GM19468 (cell line): ENCODE measurements at regions not wholly inside any gene's neighbourhood (a gene's known extent, or its start where the extent isn't known, plus 50 kb on each side); places are given as distances from the start of the nearest gene placed in this dataset.
"Not testable (repeated sequence)": the region's sequence is repeated elsewhere in the genome, so short reads cannot be mapped to it uniquely, and the experiment has no call there.

Source experiments
- ATAC-seq: cut with Tn5 transposase; IDR thresholded peaks from one replicate; pipeline ENCODE4 v1.9.1; 2021; ENCODE audit warnings: mild to moderate bottlenecking, moderate library complexity, moderate number of reproducible peaks; ENCODE audit not compliant: unreplicated experiment; ENCODE audit errors: extremely low read depth

GRCh38 chr5:108543486-108543885, 161.6 kb upstream of the FBXL17 start:
- no peak for ATAC-seq

- no peak for ATAC-seq
Measured at GRCh38 chr5:108541836-108542235, 159.9 kb upstream of the FBXL17 start.

GRCh38 chr5:108536321-108536720, 154.4 kb upstream of the FBXL17 start:
- ATAC-seq = no peak

- not testable (repeated sequence) for ATAC-seq
Measured at GRCh38 chr5:108532129-108532445, 150.2 kb upstream of the FBXL17 start.

GRCh38 chr5:108531367-108532128, 149.7 kb upstream of the FBXL17 start:
- ATAC-seq = no peak

- ATAC-seq = no peak
Measured at GRCh38 chr5:108530706-108531105, 148.8 kb upstream of the FBXL17 start.

GRCh38 chr5:108529381-108529780, 147.5 kb upstream of the FBXL17 start:
- no peak for ATAC-seq

GRCh38 chr5:108528655-108529054, 146.8 kb upstream of the FBXL17 start:
- no peak for ATAC-seq

GRCh38 chr5:108524564-108524963, 142.7 kb upstream of the FBXL17 start:
- ATAC-seq = no peak

- no peak for ATAC-seq
Measured at GRCh38 chr5:108523360-108523759, 141.5 kb upstream of the FBXL17 start.

GRCh38 chr5:108521841-108522506, 140.1 kb upstream of the FBXL17 start:
- no peak for ATAC-seq

GRCh38 chr5:108521011-108521700, 139.3 kb upstream of the FBXL17 start:
- ATAC-seq = peak; percentile 88

GRCh38 chr5:108516785-108517184, 134.9 kb upstream of the FBXL17 start:
- no peak for ATAC-seq

- no peak for ATAC-seq
Measured at GRCh38 chr5:108515517-108516105, 133.7 kb upstream of the FBXL17 start.

- no peak for ATAC-seq
Measured at GRCh38 chr5:108508979-108509378, 127.1 kb upstream of the FBXL17 start.

GRCh38 chr5:108507631-108508030, 125.7 kb upstream of the FBXL17 start:
- no peak for ATAC-seq

GRCh38 chr5:108505608-108506007, 123.7 kb upstream of the FBXL17 start:
- ATAC-seq = no peak

- no peak for ATAC-seq
Measured at GRCh38 chr5:108504974-108505373, 123.1 kb upstream of the FBXL17 start.

- ATAC-seq = no peak
Measured at GRCh38 chr5:108503986-108504385, 122.1 kb upstream of the FBXL17 start.

- not testable (repeated sequence) for ATAC-seq
Measured at GRCh38 chr5:108495615-108496014, 113.7 kb upstream of the FBXL17 start.

- ATAC-seq = no peak
Measured at GRCh38 chr5:108487951-108488350, 106.1 kb upstream of the FBXL17 start.
